ENCODE measurements at regions not wholly inside any gene's neighbourhood (a gene's known extent, or its start where the extent isn't known, plus 50 kb on each side); places are given as distances from the start of the nearest gene placed in this dataset.

- Histone ChIP-seq H3K9me3 (replicated peaks; ENCODE audit: control insufficient read depth, insufficient read depth, low read length) (no peaks in the 10 kb centered on the region), H3K79me2 (ENCODE audit: control insufficient read depth, insufficient read depth, low read length) (no peaks in the 10 kb centered on the region), H3K27me3 (ENCODE audit: control insufficient read depth in 2 of 2, insufficient read depth in 2 of 2, low read length in 2 of 2) (peaks cover 0 to 3% of the 10 kb centered on the region in 2 experiments), H3K9me1 (replicated peaks; ENCODE audit: control insufficient read depth, extremely low read depth, insufficient read depth, low read length) (no peaks in the 10 kb centered on the region), H2AFZ (ENCODE audit: low read depth, low read length) (no peak overlapping the region), H3K36me3 (ENCODE audit: control insufficient read depth in 2 of 2, extremely low read depth in 1 of 2, insufficient read depth in 2 of 2, low read length in 2 of 2) (no peaks in the 10 kb centered on the region), H3K27ac (ENCODE audit: insufficient read depth, low read depth, low read length) (no peak overlapping the region), H3K9ac (replicated peaks; ENCODE audit: extremely low read depth, insufficient read depth, low read length) (no peak overlapping the region), H3K4me1 (ENCODE audit: control insufficient read depth, extremely low read depth, insufficient read depth, low read length) (peaks cover 9% of the 10 kb centered on the region), H3K4me2 (ENCODE audit: insufficient read depth, low read length) (no peak overlapping the region), H4K20me1 (replicated peaks; ENCODE audit: control insufficient read depth, extremely low read depth, insufficient read depth, low read length) (no peaks in the 10 kb centered on the region), H3K4me3 (replicated peaks in 1 of 3; ENCODE audit: insufficient read depth in 1 of 3, low read depth in 1 of 3, low read length in 3 of 3) (no peak overlapping the region)
- TF ChIP-seq, protein P1, sequence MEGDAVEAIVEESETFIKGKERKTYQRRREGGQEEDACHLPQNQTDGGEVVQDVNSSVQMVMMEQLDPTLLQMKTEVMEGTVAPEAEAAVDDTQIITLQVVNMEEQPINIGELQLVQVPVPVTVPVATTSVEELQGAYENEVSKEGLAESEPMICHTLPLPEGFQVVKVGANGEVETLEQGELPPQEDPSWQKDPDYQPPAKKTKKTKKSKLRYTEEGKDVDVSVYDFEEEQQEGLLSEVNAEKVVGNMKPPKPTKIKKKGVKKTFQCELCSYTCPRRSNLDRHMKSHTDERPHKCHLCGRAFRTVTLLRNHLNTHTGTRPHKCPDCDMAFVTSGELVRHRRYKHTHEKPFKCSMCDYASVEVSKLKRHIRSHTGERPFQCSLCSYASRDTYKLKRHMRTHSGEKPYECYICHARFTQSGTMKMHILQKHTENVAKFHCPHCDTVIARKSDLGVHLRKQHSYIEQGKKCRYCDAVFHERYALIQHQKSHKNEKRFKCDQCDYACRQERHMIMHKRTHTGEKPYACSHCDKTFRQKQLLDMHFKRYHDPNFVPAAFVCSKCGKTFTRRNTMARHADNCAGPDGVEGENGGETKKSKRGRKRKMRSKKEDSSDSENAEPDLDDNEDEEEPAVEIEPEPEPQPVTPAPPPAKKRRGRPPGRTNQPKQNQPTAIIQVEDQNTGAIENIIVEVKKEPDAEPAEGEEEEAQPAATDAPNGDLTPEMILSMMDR (IDR thresholded peaks at IDR 0.05; ENCODE audit: extremely low read depth in 1 of 2, insufficient read depth in 1 of 2, low read depth in 1 of 2, low read length in 2 of 2), result no peak
- TF ChIP-seq FOS (IDR thresholded peaks at IDR 0.05; ENCODE audit: borderline replicate concordance, insufficient read depth, low read length) (no peak), JUN (IDR thresholded peaks at IDR 0.05; ENCODE audit: borderline replicate concordance, insufficient read depth, insufficient read length, low read depth) (no peak), GATA2 (IDR thresholded peaks at IDR 0.05; ENCODE audit: insufficient read depth, insufficient read length, low read depth, low read length) (no peak), POLR2AphosphoS5 (IDR thresholded peaks at IDR 0.05; ENCODE audit: insufficient read depth, low read depth, low read length) (no peak), MYC (IDR thresholded peaks at IDR 0.05; ENCODE audit: low read depth, low read length) (no peak), EZH2 (IDR thresholded peaks at IDR 0.05; ENCODE audit: borderline replicate concordance, low read depth, low read length, severe bottlenecking) (no peak), POLR2A (IDR thresholded peaks at IDR 0.05; ENCODE audit: low read depth, low read length) (no peak)
- TF ChIP-seq, protein P2, sequence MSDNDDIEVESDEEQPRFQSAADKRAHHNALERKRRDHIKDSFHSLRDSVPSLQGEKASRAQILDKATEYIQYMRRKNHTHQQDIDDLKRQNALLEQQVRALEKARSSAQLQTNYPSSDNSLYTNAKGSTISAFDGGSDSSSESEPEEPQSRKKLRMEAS (IDR thresholded peaks at IDR 0.05; ENCODE audit: insufficient read depth, insufficient read length), result no peak
- DNase-seq (ENCODE audit: low read depth, low spot score) (no peak), FAIRE-seq (no peak)
- dilution Hi-C loops (cut with MboI; ENCODE audit: extremely low pct_ligation_motif_present, low sequenced_read_pairs), result no loop called here
- intact Hi-C loops (cut with micrococcal nuclease), result loop anchor here (5.0 kb wide), 1 partner anchor 83 kb away; no protein-coding TSS in a partner anchor
- POLR2A ChIA-PET, result no interaction called here
- CTCF ChIA-PET, result interaction anchor here (0.8 to 1.4 kb wide), 2 partner anchors 34 to 124 kb away, joined by 3 read pairs; no protein-coding TSS in a partner anchor
- BruUV-seq (replicated peaks), result no TSS peak
Observed at GRCh38 chr5:17339841-17340240, 122.4 kb downstream of the BASP1 start.
